Liver (tissue), 8 donors: ENCODE measurements at regions not wholly inside any gene's neighbourhood (a gene's known extent, or its start where the extent isn't known, plus 50 kb on each side); places are given as distances from the start of the nearest gene placed in this dataset.

Source experiments
- DNase-seq: peaks from one replicate; pipeline ENCODE4 v3.0.0-alpha.2; 2017; ENCODE audit warnings: low spot score
- H3K27ac ChIP-seq, 2 donors: one replicate each; pipeline ENCODE4 v1.7.0; 2013; ENCODE audit warnings: inconsistent platforms in 2 of 2, low read length in 2 of 2, control low read depth in 1 of 2, low read depth in 1 of 2, mild to moderate bottlenecking in 1 of 2
- H3K27me3 ChIP-seq, 4 donors: one replicate each; pipeline versions ENCODE4 v1.6.1 to v1.7.0; 2013; ENCODE audit warnings: low read length in 3 of 4, inconsistent platforms in 1 of 4, mild to moderate bottlenecking in 1 of 4, moderate library complexity in 1 of 4; ENCODE audit not compliant: control insufficient read depth in 4 of 4, insufficient read depth in 4 of 4
- H3K36me3 ChIP-seq, 4 donors: one replicate each; pipeline versions ENCODE4 v1.6.1 to v1.7.0; 2013; ENCODE audit warnings: low read length in 3 of 4, mild to moderate bottlenecking in 3 of 4, low read depth in 1 of 4, moderate library complexity in 1 of 4; ENCODE audit not compliant: control insufficient read depth in 4 of 4, insufficient read depth in 3 of 4
- H3K4me1 ChIP-seq, 4 donors: one replicate each; pipeline versions ENCODE4 v1.6.1 to v1.7.0; 2013; ENCODE audit warnings: low read length in 3 of 4, mild to moderate bottlenecking in 3 of 4, moderate library complexity in 1 of 4; ENCODE audit not compliant: control insufficient read depth in 4 of 4, insufficient read depth in 4 of 4
- H3K4me3 ChIP-seq, 3 donors: one replicate each; pipeline versions ENCODE4 v1.6.1 to v1.7.0; 2013; ENCODE audit warnings: low read length in 3 of 3, control low read depth in 1 of 3, low read depth in 1 of 3, mild to moderate bottlenecking in 1 of 3
- H3K9ac ChIP-seq, 2 donors: one replicate each; pipeline ENCODE4 v1.7.0; 2013; ENCODE audit warnings: low read length in 2 of 2, mild to moderate bottlenecking in 2 of 2, moderate library complexity in 2 of 2, control low read depth in 1 of 2, low read depth in 1 of 2
- H3K9me3 ChIP-seq, 4 donors: one replicate each; pipeline versions ENCODE4 v1.6.1 to v1.7.0; 2013; ENCODE audit warnings: low read length in 3 of 4; ENCODE audit not compliant: control insufficient read depth in 4 of 4
- ATF3 ChIP-seq: IDR thresholded peaks from 2 replicates; pipeline ENCODE4 v1.6.1; 2016; ENCODE audit warnings: antibody characterized with exemption
- CTCF ChIP-seq: fragments of 150-350 bp; IDR thresholded peaks from 2 replicates; pipeline ENCODE4 v1.5.1; 2017; ENCODE audit warnings: improper control_type of control experiment, low read depth, low read length; ENCODE audit not compliant: missing input control
- EGR1 ChIP-seq, 2 donors: IDR thresholded peaks; 2 replicates each; pipeline ENCODE4 v1.6.1; 2016 to 2018; ENCODE audit warnings: antibody characterized with exemption in 2 of 2, low read depth in 2 of 2
- FOXA1 ChIP-seq: IDR thresholded peaks from 2 replicates; pipeline ENCODE4 v1.6.1; 2016; ENCODE audit warnings: antibody characterized with exemption
- FOXA2 ChIP-seq: IDR thresholded peaks from 2 replicates; pipeline ENCODE4 v1.6.1; 2016; ENCODE audit warnings: antibody characterized with exemption
- GABPA ChIP-seq, 2 donors: IDR thresholded peaks in 1 of 2; conservative IDR thresholded peaks in 1 of 2; 2 replicates each; pipeline ENCODE4 v1.6.1; 2016; ENCODE audit warnings: antibody characterized with exemption in 2 of 2, mild to moderate bottlenecking in 1 of 2, moderate library complexity in 1 of 2
- HNF4A ChIP-seq, 2 donors: conservative IDR thresholded peaks; 2 replicates each; pipeline ENCODE4 v1.6.1; 2016; ENCODE audit warnings: antibody characterized with exemption in 2 of 2, mild to moderate bottlenecking in 2 of 2
- HNF4G ChIP-seq: IDR thresholded peaks from 2 replicates; pipeline ENCODE4 v1.6.1; 2016; ENCODE audit warnings: antibody characterized with exemption
- JUND ChIP-seq, 2 donors: IDR thresholded peaks; 2 replicates each; pipeline ENCODE4 v1.6.1; 2016; ENCODE audit warnings: antibody characterized with exemption in 2 of 2
- NR2F2 ChIP-seq: IDR thresholded peaks from 2 replicates; pipeline ENCODE4 v1.6.1; 2016; ENCODE audit warnings: antibody characterized with exemption
- RAD21 ChIP-seq, 2 donors: IDR thresholded peaks; 2 replicates each; pipeline ENCODE4 v1.6.1; 2016; ENCODE audit warnings: antibody characterized with exemption in 2 of 2, mild to moderate bottlenecking in 2 of 2
- RXRA ChIP-seq, 2 donors: IDR thresholded peaks; 2 replicates each; pipeline ENCODE4 v1.6.1; 2017 to 2018; ENCODE audit warnings: antibody characterized with exemption in 2 of 2, mild to moderate bottlenecking in 1 of 2
- SP1 ChIP-seq: IDR thresholded peaks from 2 replicates; pipeline ENCODE4 v1.6.1; 2018; ENCODE audit warnings: antibody characterized with exemption, mild to moderate bottlenecking
- TAF1 ChIP-seq: conservative IDR thresholded peaks from 2 replicates; pipeline ENCODE4 v1.6.1; 2016; ENCODE audit warnings: antibody characterized with exemption, mild to moderate bottlenecking
- YY1 ChIP-seq: IDR thresholded peaks from 2 replicates; pipeline ENCODE4 v1.6.1; 2016; ENCODE audit warnings: antibody characterized with exemption, mild to moderate bottlenecking
- WGBS: extraction: QIAGEN DNeasy Blood & Tissue Kit; methylation state at CpG from one replicate; pipeline ENCODE4 v1.1.7; 2013; 5-methylcytosine and 5-hydroxymethylcytosine counted together
- TF ChIP-seq, protein P1 (sequence below): IDR thresholded peaks from 2 replicates; pipeline ENCODE4 v1.6.1; 2016; ENCODE audit warnings: antibody characterized with exemption, mild to moderate bottlenecking
- TF ChIP-seq, protein P2 (sequence below): IDR thresholded peaks from 2 replicates; pipeline ENCODE4 v1.6.1; 2016; ENCODE audit warnings: antibody characterized with exemption
- TF ChIP-seq, protein P3 (sequence below): IDR thresholded peaks from 2 replicates; pipeline ENCODE4 v1.6.1; 2016; ENCODE audit warnings: antibody characterized with exemption
- donor health status: healthy.
- donor health status: healthy.
- donor health status: healthy.
- donor health status: healthy.
- donor health status: healthy.

GRCh38 chr2:59684116-59684770 lies 869.2 kb downstream of the BCL11A start:
- Histone ChIP-seq H3K27ac (no peak overlapping the region), H3K4me3 (no peak overlapping the region), H3K9ac (no peak overlapping the region), H3K36me3 (no peaks in the 10 kb centered on the region), H3K27me3 (peaks cover 0 to 3% (median 0%) of the 10 kb centered on the region in 4 donors), H3K4me1 (no peaks in the 10 kb centered on the region), H3K9me3 (peaks cover 0 to 1% (median 0%) of the 10 kb centered on the region in 4 donors)
- no peak for DNase-seq
- 67% methylated on average over 4 of the region's 4 CpGs for WGBS
- TF ChIP-seq FOXA2 (no peak), RXRA (IDR thresholded peaks at IDR 0.05) (no peak), SP1 (no peak), JUND (IDR thresholded peaks at IDR 0.05) (no peak), FOXA1 (no peak), HNF4G (no peak), NR2F2 (no peak), TAF1 (no peak), GABPA (IDR thresholded peaks at IDR 0.05 in 1 of 2, conservative IDR thresholded peaks at IDR 0.05 in 1 of 2) (no peak), YY1 (no peak), HNF4A (conservative IDR thresholded peaks at IDR 0.05) (no peak), EGR1 (IDR thresholded peaks at IDR 0.05; ENCODE audit: low read depth in 2 of 2) (no peak), RAD21 (IDR thresholded peaks at IDR 0.05) (no peak), CTCF (no peak), ATF3 (no peak)
- TF ChIP-seq, protein P1, sequence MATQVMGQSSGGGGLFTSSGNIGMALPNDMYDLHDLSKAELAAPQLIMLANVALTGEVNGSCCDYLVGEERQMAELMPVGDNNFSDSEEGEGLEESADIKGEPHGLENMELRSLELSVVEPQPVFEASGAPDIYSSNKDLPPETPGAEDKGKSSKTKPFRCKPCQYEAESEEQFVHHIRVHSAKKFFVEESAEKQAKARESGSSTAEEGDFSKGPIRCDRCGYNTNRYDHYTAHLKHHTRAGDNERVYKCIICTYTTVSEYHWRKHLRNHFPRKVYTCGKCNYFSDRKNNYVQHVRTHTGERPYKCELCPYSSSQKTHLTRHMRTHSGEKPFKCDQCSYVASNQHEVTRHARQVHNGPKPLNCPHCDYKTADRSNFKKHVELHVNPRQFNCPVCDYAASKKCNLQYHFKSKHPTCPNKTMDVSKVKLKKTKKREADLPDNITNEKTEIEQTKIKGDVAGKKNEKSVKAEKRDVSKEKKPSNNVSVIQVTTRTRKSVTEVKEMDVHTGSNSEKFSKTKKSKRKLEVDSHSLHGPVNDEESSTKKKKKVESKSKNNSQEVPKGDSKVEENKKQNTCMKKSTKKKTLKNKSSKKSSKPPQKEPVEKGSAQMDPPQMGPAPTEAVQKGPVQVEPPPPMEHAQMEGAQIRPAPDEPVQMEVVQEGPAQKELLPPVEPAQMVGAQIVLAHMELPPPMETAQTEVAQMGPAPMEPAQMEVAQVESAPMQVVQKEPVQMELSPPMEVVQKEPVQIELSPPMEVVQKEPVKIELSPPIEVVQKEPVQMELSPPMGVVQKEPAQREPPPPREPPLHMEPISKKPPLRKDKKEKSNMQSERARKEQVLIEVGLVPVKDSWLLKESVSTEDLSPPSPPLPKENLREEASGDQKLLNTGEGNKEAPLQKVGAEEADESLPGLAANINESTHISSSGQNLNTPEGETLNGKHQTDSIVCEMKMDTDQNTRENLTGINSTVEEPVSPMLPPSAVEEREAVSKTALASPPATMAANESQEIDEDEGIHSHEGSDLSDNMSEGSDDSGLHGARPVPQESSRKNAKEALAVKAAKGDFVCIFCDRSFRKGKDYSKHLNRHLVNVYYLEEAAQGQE: no peak
- TF ChIP-seq, protein P2, sequence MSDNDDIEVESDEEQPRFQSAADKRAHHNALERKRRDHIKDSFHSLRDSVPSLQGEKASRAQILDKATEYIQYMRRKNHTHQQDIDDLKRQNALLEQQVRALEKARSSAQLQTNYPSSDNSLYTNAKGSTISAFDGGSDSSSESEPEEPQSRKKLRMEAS: no peak
- TF ChIP-seq, protein P3, sequence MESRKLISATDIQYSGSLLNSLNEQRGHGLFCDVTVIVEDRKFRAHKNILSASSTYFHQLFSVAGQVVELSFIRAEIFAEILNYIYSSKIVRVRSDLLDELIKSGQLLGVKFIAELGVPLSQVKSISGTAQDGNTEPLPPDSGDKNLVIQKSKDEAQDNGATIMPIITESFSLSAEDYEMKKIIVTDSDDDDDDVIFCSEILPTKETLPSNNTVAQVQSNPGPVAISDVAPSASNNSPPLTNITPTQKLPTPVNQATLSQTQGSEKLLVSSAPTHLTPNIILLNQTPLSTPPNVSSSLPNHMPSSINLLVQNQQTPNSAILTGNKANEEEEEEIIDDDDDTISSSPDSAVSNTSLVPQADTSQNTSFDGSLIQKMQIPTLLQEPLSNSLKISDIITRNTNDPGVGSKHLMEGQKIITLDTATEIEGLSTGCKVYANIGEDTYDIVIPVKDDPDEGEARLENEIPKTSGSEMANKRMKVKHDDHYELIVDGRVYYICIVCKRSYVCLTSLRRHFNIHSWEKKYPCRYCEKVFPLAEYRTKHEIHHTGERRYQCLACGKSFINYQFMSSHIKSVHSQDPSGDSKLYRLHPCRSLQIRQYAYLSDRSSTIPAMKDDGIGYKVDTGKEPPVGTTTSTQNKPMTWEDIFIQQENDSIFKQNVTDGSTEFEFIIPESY: no peak
